HG03520 (cell line): ENCODE measurements at regions not wholly inside any gene's neighbourhood (a gene's known extent, or its start where the extent isn't known, plus 50 kb on each side); places are given as distances from the start of the nearest gene placed in this dataset.

Experiments
- ATAC-seq: cut with Tn5 transposase; IDR thresholded peaks from one replicate; pipeline ENCODE4 v1.9.1; 2021; ENCODE audit warnings: mild to moderate bottlenecking, moderate library complexity; ENCODE audit not compliant: unreplicated experiment

GRCh38 chr10:78524342-78524741, 490.7 kb downstream of the RPS24 start:
- ATAC-seq: no peak

- no peak for ATAC-seq
These were observed 491.3 kb downstream of the RPS24 start for GRCh38 chr10:78524941-78525340.

GRCh38 chr10:78526347-78526746, 492.7 kb downstream of the RPS24 start:
- no peak for ATAC-seq

GRCh38 chr10:78527296-78527695, 493.6 kb downstream of the RPS24 start:
- ATAC-seq: no peak

- ATAC-seq: no peak
These were observed 495.1 kb downstream of the RPS24 start for GRCh38 chr10:78528749-78529204.

GRCh38 chr10:78529262-78529661, 495.6 kb downstream of the RPS24 start:
- ATAC-seq: no peak

GRCh38 chr10:78531088-78531487, 497.4 kb downstream of the RPS24 start:
- ATAC-seq: no peak

GRCh38 chr10:78532480-78533042, 498.9 kb downstream of the RPS24 start:
- no peak for ATAC-seq

- ATAC-seq: no peak
These were observed 499.4 kb downstream of the RPS24 start for GRCh38 chr10:78533098-78533497.

- no peak for ATAC-seq
These were observed 500.1 kb downstream of the RPS24 start for GRCh38 chr10:78533776-78534175.

- ATAC-seq: no peak
These were observed 502.1 kb downstream of the RPS24 start for GRCh38 chr10:78535716-78536218.

- ATAC-seq: no peak
These were observed 503.4 kb downstream of the RPS24 start for GRCh38 chr10:78537018-78537417.

- ATAC-seq: no peak
These were observed 505.6 kb downstream of the RPS24 start for GRCh38 chr10:78539247-78539766.

GRCh38 chr10:78540355-78541076, 506.9 kb downstream of the RPS24 start:
- ATAC-seq: no peak

- ATAC-seq: no peak
These were observed 507.9 kb downstream of the RPS24 start for GRCh38 chr10:78541481-78542140.

GRCh38 chr10:78542141-78542489, 508.5 kb downstream of the RPS24 start:
- no peak for ATAC-seq

- ATAC-seq: no peak
These were observed 508.9 kb downstream of the RPS24 start for GRCh38 chr10:78542521-78542920.

GRCh38 chr10:78543031-78543748, 509.5 kb downstream of the RPS24 start:
- no peak for ATAC-seq

GRCh38 chr10:78543749-78544362, 510.2 kb downstream of the RPS24 start:
- ATAC-seq: no peak

GRCh38 chr10:78544423-78545090, 510.9 kb downstream of the RPS24 start:
- ATAC-seq: no peak
